ENCODE measurements at regions not wholly inside any gene's neighbourhood (a gene's known extent, or its start where the extent isn't known, plus 50 kb on each side); places are given as distances from the start of the nearest gene placed in this dataset.

GRCh38 chr3:182729903-182730674 is 63.2 kb upstream of the ATP11B start:
- Mint-ChIP-seq H3K27me3 (ENCODE audit: unreplicated experiment) (peaks cover 3% of the 10 kb centered on the region), H3K27ac (ENCODE audit: unreplicated experiment) (no peak overlapping the region), H3K36me3 (ENCODE audit: unreplicated experiment) (no peaks in the 10 kb centered on the region), H3K4me3 (ENCODE audit: unreplicated experiment) (no peak overlapping the region), H3K9me3 (ENCODE audit: unreplicated experiment) (no peaks in the 10 kb centered on the region), H3K4me1 (ENCODE audit: unreplicated experiment) (peaks cover 9% of the 10 kb centered on the region)
- no peak for TF ChIP-seq CTCF (IDR thresholded peaks at IDR 0.05)
- no peak for DNase-seq (ENCODE audit: extremely low spot score, unreplicated experiment)

GRCh38 chr3:182730675-182731042 is 62.6 kb upstream of the ATP11B start:
- no peak overlapping the region for H3K4me3 Mint-ChIP-seq (ENCODE audit: unreplicated experiment)
- peaks cover 10% of the 10 kb centered on the region for H3K4me1 Mint-ChIP-seq (ENCODE audit: unreplicated experiment)
- no peaks in the 10 kb centered on the region for H3K36me3 Mint-ChIP-seq (ENCODE audit: unreplicated experiment)
- peaks cover 3% of the 10 kb centered on the region for H3K27me3 Mint-ChIP-seq (ENCODE audit: unreplicated experiment)
- no peak for TF ChIP-seq CTCF (IDR thresholded peaks at IDR 0.05)
- H3K9me3 Mint-ChIP-seq (ENCODE audit: unreplicated experiment), result no peaks in the 10 kb centered on the region
- DNase-seq (ENCODE audit: extremely low spot score, unreplicated experiment), result no peak
- no peak overlapping the region for H3K27ac Mint-ChIP-seq (ENCODE audit: unreplicated experiment)

GRCh38 chr3:182731764-182732163 is 61.5 kb upstream of the ATP11B start:
- no peaks in the 10 kb centered on the region for H3K9me3 Mint-ChIP-seq (ENCODE audit: unreplicated experiment)
- DNase-seq (ENCODE audit: extremely low spot score, unreplicated experiment), result no peak
- H3K4me1 Mint-ChIP-seq (ENCODE audit: unreplicated experiment), result peaks cover 14% of the 10 kb centered on the region
- no peak overlapping the region for H3K27ac Mint-ChIP-seq (ENCODE audit: unreplicated experiment)
- no peak for TF ChIP-seq CTCF (IDR thresholded peaks at IDR 0.05)
- H3K4me3 Mint-ChIP-seq (ENCODE audit: unreplicated experiment), result no peak overlapping the region
- H3K36me3 Mint-ChIP-seq (ENCODE audit: unreplicated experiment), result no peaks in the 10 kb centered on the region
- H3K27me3 Mint-ChIP-seq (ENCODE audit: unreplicated experiment), result peaks cover 3% of the 10 kb centered on the region

- peaks cover 3% of the 10 kb centered on the region for H3K27me3 Mint-ChIP-seq (ENCODE audit: unreplicated experiment)
- no peak overlapping the region for H3K4me3 Mint-ChIP-seq (ENCODE audit: unreplicated experiment)
- peaks cover 14% of the 10 kb centered on the region for H3K4me1 Mint-ChIP-seq (ENCODE audit: unreplicated experiment)
- H3K9me3 Mint-ChIP-seq (ENCODE audit: unreplicated experiment), result no peaks in the 10 kb centered on the region
- no peaks in the 10 kb centered on the region for H3K36me3 Mint-ChIP-seq (ENCODE audit: unreplicated experiment)
- H3K27ac Mint-ChIP-seq (ENCODE audit: unreplicated experiment), result no peak overlapping the region
- TF ChIP-seq CTCF (IDR thresholded peaks at IDR 0.05), result no peak
- DNase-seq (ENCODE audit: extremely low spot score, unreplicated experiment), result no peak
These were observed 60.9 kb upstream of the ATP11B start for GRCh38 chr3:182732232-182733015.

GRCh38 chr3:182735672-182736071 is 57.6 kb upstream of the ATP11B start:
- H3K4me3 Mint-ChIP-seq (ENCODE audit: unreplicated experiment), result no peak overlapping the region
- peaks cover 3% of the 10 kb centered on the region for H3K27me3 Mint-ChIP-seq (ENCODE audit: unreplicated experiment)
- TF ChIP-seq CTCF (IDR thresholded peaks at IDR 0.05), result no peak
- H3K27ac Mint-ChIP-seq (ENCODE audit: unreplicated experiment), result no peak overlapping the region
- no peaks in the 10 kb centered on the region for H3K36me3 Mint-ChIP-seq (ENCODE audit: unreplicated experiment)
- no peaks in the 10 kb centered on the region for H3K9me3 Mint-ChIP-seq (ENCODE audit: unreplicated experiment)
- no peak for DNase-seq (ENCODE audit: extremely low spot score, unreplicated experiment)
- H3K4me1 Mint-ChIP-seq (ENCODE audit: unreplicated experiment), result peaks cover 31% of the 10 kb centered on the region

All from osteocyte (in vitro differentiated cells).